ENCODE measurements at regions not wholly inside any gene's neighbourhood (a gene's known extent, or its start where the extent isn't known, plus 50 kb on each side); places are given as distances from the start of the nearest gene placed in this dataset.

DNA sequence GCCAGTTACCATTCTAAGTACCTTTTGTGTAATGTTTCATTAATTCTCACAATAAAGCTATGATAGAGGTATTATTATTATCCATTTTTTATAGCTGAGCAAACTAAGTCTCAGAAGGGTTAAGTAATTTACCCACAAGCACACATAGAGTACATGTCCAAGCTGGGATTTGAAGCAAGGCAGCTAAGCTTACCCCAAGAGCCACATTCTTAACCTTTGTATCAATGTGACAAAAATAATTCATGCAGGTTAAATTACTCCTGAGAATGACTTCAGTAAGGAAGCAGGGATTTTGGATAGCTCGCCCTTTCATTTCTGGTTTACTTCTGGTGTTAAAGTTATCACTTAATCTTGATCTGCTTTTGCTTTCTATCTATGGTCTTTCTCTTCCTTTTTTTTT, 141.9 kb downstream of the ACTBL2 start:
- Histone ChIP-seq H3K27ac (ENCODE audit: low read length) (no peak overlapping the region), H3K9ac (ENCODE audit: low read length) (no peak overlapping the region), H2AFZ (ENCODE audit: low read depth, low read length) (no peak overlapping the region), H3K79me2 (ENCODE audit: low read length) (no peaks in the 10 kb centered on the region), H3K9me3 (ENCODE audit: insufficient read depth, low read length) (no peaks in the 10 kb centered on the region), H3K4me3 (ENCODE audit: low read length) (no peak overlapping the region), H4K20me1 (ENCODE audit: insufficient read depth, low read length) (no peaks in the 10 kb centered on the region), H3K27me3 (ENCODE audit: low read depth, low read length) (no peaks in the 10 kb centered on the region), H3K4me2 (ENCODE audit: low read length) (no peak overlapping the region), H3K36me3 (replicated peaks; ENCODE audit: low read depth, low read length) (no peaks in the 10 kb centered on the region), H3K4me1 (ENCODE audit: low read length) (no peaks in the 10 kb centered on the region)
- no peak for TF ChIP-seq EZH2phosphoT487 (IDR thresholded peaks at IDR 0.05; ENCODE audit: low read depth)

DNA sequence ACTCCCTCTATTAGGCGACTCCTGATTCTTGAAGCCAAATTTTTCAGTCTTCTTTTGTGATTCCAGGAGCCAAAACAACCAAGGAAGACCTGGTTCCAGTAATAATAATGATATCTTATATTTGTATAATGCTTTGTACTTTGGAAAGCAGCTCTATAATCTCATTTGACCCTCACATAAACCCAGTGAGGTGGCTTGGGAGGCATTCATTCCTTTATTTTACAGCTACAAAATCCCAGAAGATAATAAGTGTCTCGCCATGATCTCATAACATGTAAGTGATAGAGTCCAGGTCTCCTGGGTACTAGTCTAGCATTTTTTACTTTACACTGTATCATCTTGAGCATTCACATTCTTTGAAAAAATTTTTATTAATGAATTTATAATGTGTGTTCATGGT, 143.1 kb downstream of the ACTBL2 start:
- no peak overlapping the region for H3K4me3 ChIP-seq (ENCODE audit: low read length)
- H3K9me3 ChIP-seq (ENCODE audit: insufficient read depth, low read length) = no peaks in the 10 kb centered on the region
- H3K4me2 ChIP-seq (ENCODE audit: low read length) = no peak overlapping the region
- no peaks in the 10 kb centered on the region for H3K79me2 ChIP-seq (ENCODE audit: low read length)
- H3K36me3 ChIP-seq (replicated peaks; ENCODE audit: low read depth, low read length) = no peaks in the 10 kb centered on the region
- TF ChIP-seq, protein P1, sequence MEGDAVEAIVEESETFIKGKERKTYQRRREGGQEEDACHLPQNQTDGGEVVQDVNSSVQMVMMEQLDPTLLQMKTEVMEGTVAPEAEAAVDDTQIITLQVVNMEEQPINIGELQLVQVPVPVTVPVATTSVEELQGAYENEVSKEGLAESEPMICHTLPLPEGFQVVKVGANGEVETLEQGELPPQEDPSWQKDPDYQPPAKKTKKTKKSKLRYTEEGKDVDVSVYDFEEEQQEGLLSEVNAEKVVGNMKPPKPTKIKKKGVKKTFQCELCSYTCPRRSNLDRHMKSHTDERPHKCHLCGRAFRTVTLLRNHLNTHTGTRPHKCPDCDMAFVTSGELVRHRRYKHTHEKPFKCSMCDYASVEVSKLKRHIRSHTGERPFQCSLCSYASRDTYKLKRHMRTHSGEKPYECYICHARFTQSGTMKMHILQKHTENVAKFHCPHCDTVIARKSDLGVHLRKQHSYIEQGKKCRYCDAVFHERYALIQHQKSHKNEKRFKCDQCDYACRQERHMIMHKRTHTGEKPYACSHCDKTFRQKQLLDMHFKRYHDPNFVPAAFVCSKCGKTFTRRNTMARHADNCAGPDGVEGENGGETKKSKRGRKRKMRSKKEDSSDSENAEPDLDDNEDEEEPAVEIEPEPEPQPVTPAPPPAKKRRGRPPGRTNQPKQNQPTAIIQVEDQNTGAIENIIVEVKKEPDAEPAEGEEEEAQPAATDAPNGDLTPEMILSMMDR (IDR thresholded peaks at IDR 0.05; ENCODE audit: low read depth, low read length) = no peak
- no peak for TF ChIP-seq EZH2phosphoT487 (IDR thresholded peaks at IDR 0.05; ENCODE audit: low read depth)
- H3K27ac ChIP-seq (ENCODE audit: low read length) = no peak overlapping the region
- H3K27me3 ChIP-seq (ENCODE audit: low read depth, low read length) = no peaks in the 10 kb centered on the region
- no peaks in the 10 kb centered on the region for H3K4me1 ChIP-seq (ENCODE audit: low read length)
- H4K20me1 ChIP-seq (ENCODE audit: insufficient read depth, low read length) = no peaks in the 10 kb centered on the region
- H2AFZ ChIP-seq (ENCODE audit: low read depth, low read length) = no peak overlapping the region
- H3K9ac ChIP-seq (ENCODE audit: low read length) = no peak overlapping the region

DNA sequence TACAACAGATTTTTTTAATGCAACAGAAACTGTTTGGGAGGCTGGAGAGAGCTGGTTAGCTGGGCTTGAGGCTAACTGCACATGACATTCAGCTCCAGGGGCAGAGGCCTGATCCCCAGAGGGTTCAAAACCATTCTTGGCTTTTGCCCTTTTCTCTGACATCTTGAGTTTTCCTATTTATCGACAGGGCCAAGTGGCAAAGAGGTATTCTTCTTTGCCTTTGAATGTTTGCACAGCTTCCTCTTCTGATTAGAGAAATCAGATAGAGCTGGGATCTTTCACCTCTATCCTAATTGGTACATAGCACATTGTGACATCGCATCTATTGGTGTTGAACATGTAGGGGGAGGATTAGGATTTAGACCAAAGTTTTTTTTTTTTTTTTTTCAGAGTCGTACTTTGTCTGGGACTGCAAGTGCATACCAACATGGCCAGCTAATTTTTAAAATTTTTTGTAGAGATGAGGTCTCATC, 143.7 kb downstream of the ACTBL2 start:
- H2AFZ ChIP-seq (ENCODE audit: low read depth, low read length) = no peak overlapping the region
- no peaks in the 10 kb centered on the region for H3K27me3 ChIP-seq (ENCODE audit: low read depth, low read length)
- H3K4me3 ChIP-seq (ENCODE audit: low read length) = no peak overlapping the region
- H3K27ac ChIP-seq (ENCODE audit: low read length) = no peak overlapping the region
- H4K20me1 ChIP-seq (ENCODE audit: insufficient read depth, low read length) = no peaks in the 10 kb centered on the region
- H3K79me2 ChIP-seq (ENCODE audit: low read length) = no peaks in the 10 kb centered on the region
- no peak overlapping the region for H3K4me2 ChIP-seq (ENCODE audit: low read length)
- no peaks in the 10 kb centered on the region for H3K4me1 ChIP-seq (ENCODE audit: low read length)
- H3K9me3 ChIP-seq (ENCODE audit: insufficient read depth, low read length) = no peaks in the 10 kb centered on the region
- no peak overlapping the region for H3K9ac ChIP-seq (ENCODE audit: low read length)
- TF ChIP-seq, protein P1 (IDR thresholded peaks at IDR 0.05; ENCODE audit: low read depth, low read length) = no peak
- no peak for TF ChIP-seq EZH2phosphoT487 (IDR thresholded peaks at IDR 0.05; ENCODE audit: low read depth)
- H3K36me3 ChIP-seq (replicated peaks; ENCODE audit: low read depth, low read length) = no peaks in the 10 kb centered on the region

DNA sequence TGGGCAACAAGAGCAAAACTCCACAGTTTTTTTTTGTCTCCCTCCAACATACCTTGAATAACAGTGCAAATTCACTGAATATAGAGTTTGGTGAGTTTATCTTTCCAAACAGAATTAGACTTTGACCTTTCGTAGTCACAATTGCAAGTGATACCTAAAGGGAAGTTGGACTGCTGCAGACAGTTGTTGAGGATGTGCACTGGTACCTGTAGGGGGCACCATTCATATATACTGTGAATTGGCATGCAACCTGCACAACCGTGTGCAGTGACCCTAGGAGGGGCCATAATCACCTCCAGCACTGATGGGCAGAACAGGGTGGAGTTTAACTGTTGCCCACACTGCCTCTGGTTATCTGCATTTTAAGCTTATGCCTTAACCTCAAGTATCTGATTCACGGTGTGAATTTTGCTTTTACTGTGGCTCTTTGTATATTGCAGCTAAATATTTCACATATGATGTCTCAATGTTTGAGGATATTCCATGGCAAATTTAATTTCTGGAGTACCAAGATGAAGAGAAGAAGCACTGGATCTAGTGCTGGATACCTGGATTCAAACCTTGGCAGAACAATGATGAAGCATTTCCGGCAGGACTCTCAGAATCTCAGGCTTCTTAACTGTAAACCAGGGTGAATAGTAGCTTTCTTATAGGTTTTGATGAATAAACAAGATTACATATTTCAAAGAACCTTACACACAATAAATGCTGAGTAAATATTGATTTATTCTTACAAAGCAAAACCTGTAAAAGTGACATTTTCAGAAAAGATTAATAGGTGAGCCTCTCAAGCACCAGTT, 144.3 kb downstream of the ACTBL2 start:
- Histone ChIP-seq H3K4me1 (ENCODE audit: low read length) (no peaks in the 10 kb centered on the region), H3K4me2 (ENCODE audit: low read length) (no peak overlapping the region), H2AFZ (ENCODE audit: low read depth, low read length) (no peak overlapping the region), H3K36me3 (replicated peaks; ENCODE audit: low read depth, low read length) (no peaks in the 10 kb centered on the region), H3K9me3 (ENCODE audit: insufficient read depth, low read length) (no peaks in the 10 kb centered on the region), H4K20me1 (ENCODE audit: insufficient read depth, low read length) (no peaks in the 10 kb centered on the region), H3K4me3 (ENCODE audit: low read length) (no peak overlapping the region), H3K9ac (ENCODE audit: low read length) (no peak overlapping the region), H3K79me2 (ENCODE audit: low read length) (no peaks in the 10 kb centered on the region), H3K27me3 (ENCODE audit: low read depth, low read length) (no peaks in the 10 kb centered on the region), H3K27ac (ENCODE audit: low read length) (no peak overlapping the region)
- TF ChIP-seq, protein P1 (IDR thresholded peaks at IDR 0.05; ENCODE audit: low read depth, low read length) = peak; percentile 62
- no peak for TF ChIP-seq EZH2phosphoT487 (IDR thresholded peaks at IDR 0.05; ENCODE audit: low read depth)
